HEK293T (cell line): ENCODE measurements at regions not wholly inside any gene's neighbourhood (a gene's known extent, or its start where the extent isn't known, plus 50 kb on each side); places are given as distances from the start of the nearest gene placed in this dataset.
"Not testable (repeated sequence)": the region's sequence is repeated elsewhere in the genome, so short reads cannot be mapped to it uniquely, and the experiment has no call there.

ENCODE experiments used
- CTCF ChIA-PET: fragments of 350-600 bp; formaldehyde crosslinking; extraction: SDS; loops from one replicate; lab custom pipeline; 2021; ENCODE audit warnings: antibody characterized with exemption, inconsistent platforms; lab: Yijun Ruan, JAX
- POLR2A ChIA-PET: fragments of 350-600 bp; formaldehyde crosslinking; extraction: SDS; loops from one replicate; lab custom pipeline; 2020; ENCODE audit warnings: antibody characterized with exemption, inconsistent platforms; lab: Yijun Ruan, JAX
- DNase-seq: peaks from one replicate; pipeline ENCODE4 v3.0.0; 2012; ENCODE audit warnings: mixed read lengths; ENCODE audit errors: extremely low spot score
- ARNT ChIP-seq: fragments of 450-650 bp; IDR thresholded peaks from 2 replicates; pipeline ENCODE4 v1.6.1; 2017; ENCODE audit warnings: mild to moderate bottlenecking
- BHLHE40 ChIP-seq: fragments of 450-650 bp; IDR thresholded peaks from 2 replicates; pipeline ENCODE4 v1.6.1; 2016; ENCODE audit warnings: mild to moderate bottlenecking, moderate library complexity, borderline replicate concordance
- CTBP1 ChIP-seq: fragments of 450-650 bp; IDR thresholded peaks from 2 replicates; pipeline ENCODE4 v1.6.1; 2016; ENCODE audit warnings: borderline replicate concordance
- ELF4 ChIP-seq: fragments of 450-650 bp; IDR thresholded peaks from 2 replicates; pipeline ENCODE4 v1.6.1; 2017; ENCODE audit warnings: antibody characterized with exemption
- FOXA1 ChIP-seq: fragments of 450-650 bp; IDR thresholded peaks from 2 replicates; pipeline ENCODE4 v1.6.1; 2016; ENCODE audit warnings: mild to moderate bottlenecking
- FOXK2 ChIP-seq: fragments of 450-650 bp; IDR thresholded peaks from 2 replicates; pipeline ENCODE4 v1.6.1; 2016; ENCODE audit warnings: mild to moderate bottlenecking
- FOXM1 ChIP-seq: fragments of 450-650 bp; IDR thresholded peaks from 2 replicates; pipeline ENCODE4 v1.6.1; 2017; ENCODE audit warnings: mild to moderate bottlenecking, borderline replicate concordance
- HDGF ChIP-seq: fragments of 450-650 bp; IDR thresholded peaks from 2 replicates; pipeline ENCODE4 v1.6.1; 2017; ENCODE audit warnings: antibody characterized with exemption, borderline replicate concordance
- L3MBTL2 ChIP-seq: fragments of 450-650 bp; conservative IDR thresholded peaks from 2 replicates; pipeline ENCODE4 v1.6.1; 2016; ENCODE audit warnings: mild to moderate bottlenecking
- LEF1 ChIP-seq: fragments of 450-650 bp; IDR thresholded peaks from 2 replicates; pipeline ENCODE4 v1.6.1; 2017; ENCODE audit warnings: mild to moderate bottlenecking, borderline replicate concordance
- NFRKB ChIP-seq: fragments of 450-650 bp; IDR thresholded peaks from 2 replicates; pipeline ENCODE4 v1.6.1; 2016; ENCODE audit warnings: mild to moderate bottlenecking, moderate library complexity
- SP1 ChIP-seq: fragments of 450-650 bp; IDR thresholded peaks from 2 replicates; pipeline ENCODE4 v1.6.1; 2017
- SUZ12 ChIP-seq: fragments of 450-650 bp; IDR thresholded peaks from 2 replicates; pipeline ENCODE4 v1.6.1; 2016; ENCODE audit warnings: mild to moderate bottlenecking
- TARDBP ChIP-seq: fragments of 450-650 bp; IDR thresholded peaks from 2 replicates; pipeline ENCODE4 v1.6.1; 2016
- ZNF384 ChIP-seq: fragments of 450-650 bp; IDR thresholded peaks from 2 replicates; pipeline ENCODE4 v1.6.1; 2016
- TF ChIP-seq, protein P1 (sequence below): fragments of 450-650 bp; IDR thresholded peaks from 2 replicates; pipeline ENCODE4 v1.6.1; 2016

DNA sequence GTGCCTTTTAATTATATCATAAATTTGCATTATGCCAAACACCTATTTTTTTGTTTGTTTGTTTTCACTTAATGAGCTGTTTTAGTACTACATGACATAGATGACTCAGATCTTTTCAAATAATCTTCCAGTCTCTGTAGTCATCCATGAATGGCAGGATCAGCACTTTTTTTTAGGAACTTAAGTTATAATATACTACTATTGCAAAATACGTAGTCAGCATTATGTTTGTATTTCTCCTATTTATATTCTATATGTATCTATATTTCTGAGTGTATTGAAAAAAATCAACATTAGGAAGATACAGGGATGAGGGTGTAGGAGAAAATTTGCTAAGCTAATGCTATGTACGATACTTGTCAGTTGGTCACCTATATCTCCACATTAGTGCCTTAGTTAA, 773.1 kb upstream of the AGA start:
- ChIA-PET POLR2A (no interaction called here), CTCF (no interaction called here)
- DNase-seq = no peak
- TF ChIP-seq, protein P1, sequence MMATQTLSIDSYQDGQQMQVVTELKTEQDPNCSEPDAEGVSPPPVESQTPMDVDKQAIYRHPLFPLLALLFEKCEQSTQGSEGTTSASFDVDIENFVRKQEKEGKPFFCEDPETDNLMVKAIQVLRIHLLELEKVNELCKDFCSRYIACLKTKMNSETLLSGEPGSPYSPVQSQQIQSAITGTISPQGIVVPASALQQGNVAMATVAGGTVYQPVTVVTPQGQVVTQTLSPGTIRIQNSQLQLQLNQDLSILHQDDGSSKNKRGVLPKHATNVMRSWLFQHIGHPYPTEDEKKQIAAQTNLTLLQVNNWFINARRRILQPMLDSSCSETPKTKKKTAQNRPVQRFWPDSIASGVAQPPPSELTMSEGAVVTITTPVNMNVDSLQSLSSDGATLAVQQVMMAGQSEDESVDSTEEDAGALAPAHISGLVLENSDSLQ = no peak
- no peak for TF ChIP-seq FOXK2
- no peak for TF ChIP-seq ZNF384
- no peak for TF ChIP-seq CTBP1
- TF ChIP-seq SP1 = no peak
- no peak for TF ChIP-seq FOXA1
- no peak for TF ChIP-seq BHLHE40
- no peak for TF ChIP-seq SUZ12
- TF ChIP-seq L3MBTL2 = no peak
- TF ChIP-seq FOXM1 = no peak
- TF ChIP-seq HDGF = no peak
- no peak for TF ChIP-seq TARDBP
- no peak for TF ChIP-seq ELF4
- no peak for TF ChIP-seq NFRKB
- no peak for TF ChIP-seq LEF1
- TF ChIP-seq ARNT = no peak

DNA sequence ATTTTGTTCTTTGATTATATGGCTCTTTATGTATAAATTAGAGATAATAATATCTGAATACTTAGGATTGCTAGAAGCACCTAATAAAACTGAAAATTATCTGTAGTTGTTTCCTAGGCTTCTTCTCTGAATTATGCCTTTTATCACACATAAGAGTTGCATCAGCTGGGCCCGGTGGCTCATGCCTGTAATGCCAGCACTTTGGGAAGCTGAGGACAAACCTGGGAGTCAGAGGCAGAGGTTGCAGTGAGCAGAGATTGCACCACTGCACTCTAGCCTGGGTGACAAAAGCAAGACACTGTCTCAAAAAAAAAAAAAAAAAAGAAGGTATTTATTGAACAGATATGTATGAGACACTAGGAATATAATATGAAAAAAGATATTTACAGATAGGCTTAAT, 773.5 kb upstream of the AGA start:
- DNase-seq = no peak
- TF ChIP-seq LEF1 (no peak), BHLHE40 (no peak), L3MBTL2 (no peak), FOXK2 (no peak), SUZ12 (no peak)
- POLR2A ChIA-PET = no interaction called here
- CTCF ChIA-PET = no interaction called here

DNA sequence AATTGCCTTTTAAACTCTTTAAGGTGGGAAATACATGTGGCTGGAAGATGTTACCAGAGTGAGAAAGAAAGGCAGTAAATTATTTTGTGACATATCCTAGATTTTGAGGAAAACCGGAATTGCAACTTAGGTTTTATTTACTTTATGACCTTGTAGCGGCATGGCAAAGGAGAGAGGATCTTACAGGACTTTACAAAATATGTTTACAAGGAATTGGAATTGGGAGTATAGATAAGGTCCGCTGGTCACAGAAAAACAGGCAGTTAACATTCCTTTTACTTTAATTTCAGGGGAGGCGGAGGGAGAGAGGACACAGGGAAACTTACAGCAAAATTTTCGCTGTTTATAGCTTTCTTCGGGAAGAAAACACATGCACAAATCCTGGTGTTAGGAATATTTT, 784.2 kb upstream of the AGA start:
- DNase-seq, CTCF ChIA-PET, POLR2A ChIA-PET: not testable (repeated sequence)

DNA sequence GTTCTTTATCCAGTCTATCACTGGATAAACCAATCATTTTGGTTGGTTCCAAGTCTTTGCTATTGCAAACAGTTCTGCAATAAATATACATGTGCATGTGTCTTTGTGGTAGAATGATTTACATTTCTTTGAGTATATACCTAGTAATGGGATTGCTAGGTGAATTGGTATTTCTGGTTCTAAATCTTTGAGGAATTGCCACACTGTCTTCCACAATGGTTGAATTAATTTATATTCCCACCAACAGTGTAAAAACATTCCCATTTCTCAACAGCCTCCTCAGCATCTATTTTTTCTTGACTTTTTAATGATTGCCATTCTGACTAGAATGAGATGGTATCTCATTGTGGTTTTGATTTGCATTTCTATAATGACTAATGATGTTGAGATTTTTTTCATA, 791.7 kb upstream of the AGA start:
- CTCF ChIA-PET = no interaction called here
- DNase-seq = no peak
- TF ChIP-seq ZNF384 (no peak), NFRKB (no peak), ARNT (no peak), TARDBP (no peak), L3MBTL2 (no peak), HDGF (no peak), ELF4 (no peak), CTBP1 (no peak)
- TF ChIP-seq, protein P1 = no peak
- POLR2A ChIA-PET = no interaction called here

DNA sequence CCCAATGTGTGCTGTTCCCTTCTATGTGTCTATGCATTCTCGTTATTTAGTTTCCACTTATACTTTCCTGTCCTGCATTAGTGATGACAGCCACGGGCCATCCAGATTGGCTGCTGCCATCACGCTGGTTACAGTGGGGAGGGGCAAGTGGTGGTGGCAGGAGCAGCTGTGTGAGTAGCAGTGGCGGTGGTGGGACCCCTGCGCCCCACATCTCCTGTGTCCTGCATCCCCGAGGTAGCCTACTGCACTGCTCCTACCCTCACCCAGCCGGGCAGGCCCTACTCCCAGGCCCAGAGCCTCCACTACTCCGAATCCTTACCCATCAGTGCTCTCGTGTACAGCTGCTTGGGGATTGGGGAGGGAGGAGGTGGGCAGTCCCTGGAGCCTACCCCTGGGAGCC, 798.7 kb upstream of the AGA start:
- DNase-seq = no peak
- CTCF ChIA-PET = no interaction called here
- no peak for TF ChIP-seq FOXA1
- no peak for TF ChIP-seq SUZ12
- no peak for TF ChIP-seq LEF1
- TF ChIP-seq FOXM1 = no peak
- no peak for TF ChIP-seq L3MBTL2
- POLR2A ChIA-PET = no interaction called here

DNA sequence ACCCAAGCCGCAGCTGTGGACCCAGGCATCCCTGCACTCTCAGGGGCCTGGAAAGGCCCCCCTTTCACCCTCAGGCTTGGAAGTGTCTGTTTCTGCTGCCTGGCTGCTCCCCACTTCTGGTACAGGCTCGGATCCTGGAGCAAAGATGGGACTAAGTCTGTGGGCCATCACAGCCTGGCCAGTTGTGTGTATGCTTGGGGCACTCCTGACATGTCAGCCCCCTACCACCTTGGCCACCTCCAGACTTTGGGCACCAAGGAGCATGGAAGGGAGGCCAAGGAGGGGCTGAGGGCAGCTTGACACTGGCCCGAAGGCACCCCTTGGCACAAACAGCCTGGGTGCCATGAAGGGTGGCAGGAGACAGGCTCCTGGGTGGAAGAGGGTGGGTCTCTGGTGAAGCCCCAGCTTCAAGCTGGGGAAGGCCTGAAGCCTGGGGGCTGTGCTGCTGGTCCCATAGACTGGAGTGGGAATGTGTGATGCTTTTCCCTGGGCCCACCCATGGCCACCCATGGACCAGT, 799.4 kb upstream of the AGA start:
- ChIA-PET CTCF (no interaction called here), POLR2A (no interaction called here)
- no peak for DNase-seq
- no peak for TF ChIP-seq L3MBTL2
- no peak for TF ChIP-seq ELF4
- no peak for TF ChIP-seq BHLHE40
- no peak for TF ChIP-seq TARDBP

DNA sequence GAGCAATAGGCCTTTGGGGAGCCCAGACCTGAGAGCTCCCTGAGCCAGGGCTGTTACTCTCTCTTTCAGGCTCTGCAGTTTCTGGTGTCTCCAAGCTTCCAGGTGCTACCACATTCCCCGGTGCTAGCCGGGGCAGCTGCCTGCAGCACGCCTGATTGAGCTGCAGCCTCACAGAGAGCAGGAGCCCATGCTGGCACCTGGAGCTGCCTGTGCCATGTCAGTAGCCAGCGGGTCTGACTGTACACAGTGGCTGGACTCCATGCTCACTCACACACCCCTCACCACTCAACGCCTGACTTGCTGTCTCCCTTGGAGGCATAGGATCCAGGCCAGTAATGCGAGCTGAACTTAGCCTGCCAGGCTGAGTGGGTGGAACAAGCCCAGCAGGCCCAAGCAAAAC, 800.4 kb upstream of the AGA start:
- DNase-seq = no peak
- TF ChIP-seq L3MBTL2 (no peak), SP1 (no peak), HDGF (no peak), ZNF384 (no peak), FOXM1 (no peak), BHLHE40 (no peak), FOXA1 (no peak), ARNT (no peak), NFRKB (no peak), ELF4 (no peak), CTBP1 (no peak), FOXK2 (no peak)
- POLR2A ChIA-PET = no interaction called here
- CTCF ChIA-PET = interaction anchor here (0.6 kb wide), 1 partner anchor 40 kb away, joined by 3 read pairs; no protein-coding TSS in a partner anchor

DNA sequence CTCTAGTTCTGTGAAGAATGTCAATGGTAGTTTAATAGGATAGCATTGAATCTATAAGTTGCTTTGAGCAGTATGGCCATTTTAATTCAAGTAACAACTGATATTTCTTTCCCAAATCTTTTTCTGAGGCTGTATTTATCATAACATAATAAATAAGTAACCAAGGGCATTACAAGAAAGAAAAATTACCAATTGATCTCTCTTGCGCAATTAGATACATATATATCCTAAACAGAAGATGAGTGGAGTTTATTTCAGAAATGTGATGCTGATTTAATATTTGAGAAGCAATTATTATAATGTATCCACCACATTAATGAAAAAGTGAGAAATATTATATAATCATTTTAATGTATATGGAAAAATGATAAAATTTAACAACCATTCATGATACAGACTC, 802.5 kb upstream of the AGA start:
- ChIA-PET POLR2A (no interaction called here), CTCF (no interaction called here)
- no peak for DNase-seq
- TF ChIP-seq, protein P1 = no peak
- no peak for TF ChIP-seq LEF1
- no peak for TF ChIP-seq BHLHE40
- TF ChIP-seq FOXA1 = no peak
- TF ChIP-seq CTBP1 = no peak
